WTC11 (cell line): ENCODE measurements at regions not wholly inside any gene's neighbourhood (a gene's known extent, or its start where the extent isn't known, plus 50 kb on each side); places are given as distances from the start of the nearest gene placed in this dataset.
"Not testable (repeated sequence)": the region's sequence is repeated elsewhere in the genome, so short reads cannot be mapped to it uniquely, and the experiment has no call there.

Experiments used
- ATF1 ChIP-seq: sonication (generic); formaldehyde crosslinking; IDR thresholded peaks from 2 replicates; pipeline ENCODE4 v1.8.1; 2023; ENCODE audit warnings: mild to moderate bottlenecking, moderate library complexity, missing genetic modification reagents
- ATF2 ChIP-seq: sonication (generic); formaldehyde crosslinking; IDR thresholded peaks from 2 replicates; pipeline ENCODE4 v1.8.1; 2022; ENCODE audit warnings: low read depth, missing genetic modification reagents, borderline replicate concordance
- CTCF ChIP-seq: fragments of 200-600 bp; IDR thresholded peaks from 2 replicates; pipeline ENCODE4 v1.8.0; 2022; ENCODE audit warnings: antibody characterized with exemption
- IRF2 ChIP-seq: sonication (generic); formaldehyde crosslinking; IDR thresholded peaks from 2 replicates; pipeline ENCODE4 v1.8.0; 2022; ENCODE audit warnings: low read depth, missing genetic modification reagents, borderline replicate concordance
- STAT6 ChIP-seq: sonication (generic); formaldehyde crosslinking; conservative IDR thresholded peaks from 2 replicates; pipeline ENCODE4 v1.8.1; 2023; ENCODE audit warnings: mild to moderate bottlenecking, low read depth, missing genetic modification reagents, moderate library complexity
- TCF7 ChIP-seq: sonication (generic); formaldehyde crosslinking; IDR thresholded peaks from 2 replicates; pipeline ENCODE4 v1.8.0; 2022; ENCODE audit warnings: mild to moderate bottlenecking, low read depth, missing genetic modification reagents, moderate library complexity
- TP53 ChIP-seq: sonication (generic); formaldehyde crosslinking; IDR thresholded peaks from 2 replicates; pipeline ENCODE4 v1.8.1; 2023; ENCODE audit warnings: mild to moderate bottlenecking, missing genetic modification reagents
- USF1 ChIP-seq: sonication (generic); formaldehyde crosslinking; IDR thresholded peaks from 2 replicates; pipeline ENCODE4 v1.8.0; 2022; ENCODE audit warnings: mild to moderate bottlenecking, missing genetic modification reagents
- USF2 ChIP-seq: sonication (generic); formaldehyde crosslinking; IDR thresholded peaks from 2 replicates; pipeline ENCODE4 v1.8.1; 2023; ENCODE audit warnings: mild to moderate bottlenecking, missing genetic modification reagents, moderate library complexity

- TF ChIP-seq IRF2 (CRISPR knock-in tag); CTCF; TCF7 (CRISPR knock-in tag); ATF1 (CRISPR knock-in tag); USF1 (CRISPR knock-in tag); TP53 (CRISPR knock-in tag); ATF2 (CRISPR knock-in tag); USF2 (CRISPR knock-in tag); STAT6: not testable (repeated sequence)
Observed at GRCh38 chr12:32956418-32956817, 59.8 kb upstream of the PKP2 start.
